ENCODE measurements at regions not wholly inside any gene's neighbourhood (a gene's known extent, or its start where the extent isn't known, plus 50 kb on each side); places are given as distances from the start of the nearest gene placed in this dataset.

DNA sequence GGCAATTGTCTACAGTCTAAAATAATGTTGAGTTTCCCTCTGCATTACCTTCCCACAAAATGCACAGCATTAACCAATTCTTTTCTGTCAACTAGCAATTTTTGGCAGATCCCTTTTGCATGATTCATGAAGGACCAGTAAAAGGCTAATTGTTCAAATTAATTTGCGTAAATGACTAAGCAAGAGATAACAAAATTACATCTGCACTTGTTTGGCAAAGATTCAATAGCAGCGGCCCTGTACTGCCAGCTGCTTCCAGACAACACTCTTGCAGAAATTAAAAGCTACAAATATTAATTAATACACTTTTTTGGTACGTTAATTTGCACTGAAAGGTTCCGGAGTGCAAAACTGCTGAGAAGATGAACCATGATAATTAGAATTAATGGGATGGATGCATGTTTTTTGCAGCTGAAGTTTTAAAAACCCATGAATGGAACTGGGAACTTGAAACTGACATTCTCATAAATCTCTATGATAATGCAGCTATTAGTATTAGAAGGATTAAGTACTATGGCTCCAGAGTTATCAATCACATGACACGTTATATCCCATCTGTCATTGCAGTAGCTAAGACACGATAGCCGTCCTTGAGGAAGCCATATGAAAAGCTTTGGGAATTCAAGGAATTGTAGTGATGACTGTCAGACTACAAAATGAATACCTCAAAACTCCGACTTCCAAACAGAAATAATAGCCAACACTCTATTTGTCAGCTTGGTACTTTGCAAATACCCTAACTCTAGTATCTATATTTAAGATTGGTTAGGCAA is 1268.3 kb upstream of the ACVR2A start:
- H3K4me1 Mint-ChIP-seq = peaks cover 23% of the 10 kb centered on the region
- no peak overlapping the region for H3K27ac Mint-ChIP-seq
- H3K9me3 Mint-ChIP-seq = no peaks in the 10 kb centered on the region
- no peak for DNase-seq (ENCODE audit: low spot score in 2 of 2, unreplicated experiment in 2 of 2)
- no peaks in the 10 kb centered on the region for H3K36me3 Mint-ChIP-seq
- no peaks in the 10 kb centered on the region for H3K27me3 Mint-ChIP-seq (ENCODE audit: low read depth)
- no peak overlapping the region for H3K4me3 Mint-ChIP-seq
- TF ChIP-seq, protein P1, sequence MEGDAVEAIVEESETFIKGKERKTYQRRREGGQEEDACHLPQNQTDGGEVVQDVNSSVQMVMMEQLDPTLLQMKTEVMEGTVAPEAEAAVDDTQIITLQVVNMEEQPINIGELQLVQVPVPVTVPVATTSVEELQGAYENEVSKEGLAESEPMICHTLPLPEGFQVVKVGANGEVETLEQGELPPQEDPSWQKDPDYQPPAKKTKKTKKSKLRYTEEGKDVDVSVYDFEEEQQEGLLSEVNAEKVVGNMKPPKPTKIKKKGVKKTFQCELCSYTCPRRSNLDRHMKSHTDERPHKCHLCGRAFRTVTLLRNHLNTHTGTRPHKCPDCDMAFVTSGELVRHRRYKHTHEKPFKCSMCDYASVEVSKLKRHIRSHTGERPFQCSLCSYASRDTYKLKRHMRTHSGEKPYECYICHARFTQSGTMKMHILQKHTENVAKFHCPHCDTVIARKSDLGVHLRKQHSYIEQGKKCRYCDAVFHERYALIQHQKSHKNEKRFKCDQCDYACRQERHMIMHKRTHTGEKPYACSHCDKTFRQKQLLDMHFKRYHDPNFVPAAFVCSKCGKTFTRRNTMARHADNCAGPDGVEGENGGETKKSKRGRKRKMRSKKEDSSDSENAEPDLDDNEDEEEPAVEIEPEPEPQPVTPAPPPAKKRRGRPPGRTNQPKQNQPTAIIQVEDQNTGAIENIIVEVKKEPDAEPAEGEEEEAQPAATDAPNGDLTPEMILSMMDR (IDR thresholded peaks at IDR 0.05; ENCODE audit: unreplicated experiment) = no peak

DNA sequence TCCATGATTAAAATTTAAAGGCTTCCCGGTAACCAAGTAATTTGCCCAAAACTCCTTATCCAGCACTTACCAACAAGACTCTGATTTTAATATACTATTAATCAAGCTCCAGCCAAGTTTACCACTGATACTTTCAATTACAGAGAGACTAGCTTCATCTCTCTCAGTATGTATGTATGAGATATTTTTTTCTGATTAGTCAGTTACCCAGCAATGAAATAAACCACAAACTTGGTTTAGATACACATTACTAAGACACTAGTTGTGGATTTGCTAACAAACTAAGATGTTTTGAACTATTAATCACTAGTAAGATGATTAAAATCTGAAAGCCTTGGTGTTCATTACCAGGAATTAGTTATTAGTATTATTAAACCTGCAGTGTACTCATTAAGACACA is 1272.2 kb upstream of the ACVR2A start:
- H3K4me3 Mint-ChIP-seq = no peak overlapping the region
- H3K27ac Mint-ChIP-seq = no peak overlapping the region
- H3K27me3 Mint-ChIP-seq (ENCODE audit: low read depth) = peaks cover 5% of the 10 kb centered on the region
- no peaks in the 10 kb centered on the region for H3K36me3 Mint-ChIP-seq
- H3K4me1 Mint-ChIP-seq = peaks cover 10% of the 10 kb centered on the region
- H3K9me3 Mint-ChIP-seq = no peaks in the 10 kb centered on the region
- no peak for DNase-seq (ENCODE audit: low spot score in 2 of 2, unreplicated experiment in 2 of 2)
- TF ChIP-seq, protein P1 (IDR thresholded peaks at IDR 0.05; ENCODE audit: unreplicated experiment) = no peak

DNA sequence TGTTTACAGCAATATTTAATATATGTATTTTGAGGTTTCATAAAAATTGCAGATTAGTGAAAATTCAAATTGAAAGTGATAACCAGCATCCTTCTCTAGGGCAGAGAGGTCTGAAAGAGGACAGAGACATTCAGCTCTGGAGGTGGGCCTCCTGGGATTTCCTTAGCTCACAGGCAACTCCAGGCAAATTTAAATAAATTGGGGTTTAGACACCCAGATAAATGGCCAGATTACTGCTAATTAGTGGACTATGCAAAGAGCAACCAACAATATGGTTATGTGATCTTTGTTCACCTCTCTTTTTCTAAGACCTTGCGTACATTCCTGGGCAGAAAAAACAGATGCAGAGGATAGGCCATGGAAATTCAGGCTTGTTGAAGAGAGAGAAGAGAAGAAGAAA is 1282.8 kb upstream of the ACVR2A start:
- Mint-ChIP-seq H3K9me3 (peaks cover 6% of the 10 kb centered on the region), H3K27me3 (ENCODE audit: low read depth) (no peaks in the 10 kb centered on the region), H3K36me3 (no peaks in the 10 kb centered on the region), H3K27ac (no peak overlapping the region), H3K4me1 (peaks cover 6% of the 10 kb centered on the region), H3K4me3 (no peak overlapping the region)
- DNase-seq (ENCODE audit: low spot score in 2 of 2, unreplicated experiment in 2 of 2) = no peak
- TF ChIP-seq, protein P1 (IDR thresholded peaks at IDR 0.05; ENCODE audit: unreplicated experiment) = no peak

DNA sequence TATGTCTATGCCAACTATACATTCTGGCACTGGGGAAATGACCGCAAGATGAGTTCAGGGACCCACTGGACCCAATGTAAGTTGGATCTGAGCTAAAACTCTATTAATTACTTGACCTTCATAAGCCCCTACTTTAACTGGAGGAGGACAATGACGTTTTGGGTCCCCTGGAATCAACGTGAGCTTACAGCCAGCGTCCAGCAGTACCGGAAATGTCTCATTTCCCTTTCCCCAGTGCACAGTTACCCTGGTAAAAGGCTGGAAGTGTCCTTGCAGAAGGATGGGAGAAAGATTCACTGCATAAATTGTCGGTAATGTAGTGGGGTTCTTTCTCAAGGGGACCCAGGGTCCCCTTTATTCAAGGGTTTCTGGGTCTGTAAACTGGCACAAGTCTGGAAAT is 1297.6 kb upstream of the ACVR2A start:
- Mint-ChIP-seq H3K9me3 (peaks cover 4% of the 10 kb centered on the region), H3K4me1 (no peaks in the 10 kb centered on the region), H3K4me3 (no peak overlapping the region), H3K27ac (no peak overlapping the region), H3K36me3 (no peaks in the 10 kb centered on the region), H3K27me3 (ENCODE audit: low read depth) (no peaks in the 10 kb centered on the region)
- no peak for DNase-seq (ENCODE audit: low spot score in 2 of 2, unreplicated experiment in 2 of 2)
- TF ChIP-seq, protein P1 (IDR thresholded peaks at IDR 0.05; ENCODE audit: unreplicated experiment) = no peak

DNA sequence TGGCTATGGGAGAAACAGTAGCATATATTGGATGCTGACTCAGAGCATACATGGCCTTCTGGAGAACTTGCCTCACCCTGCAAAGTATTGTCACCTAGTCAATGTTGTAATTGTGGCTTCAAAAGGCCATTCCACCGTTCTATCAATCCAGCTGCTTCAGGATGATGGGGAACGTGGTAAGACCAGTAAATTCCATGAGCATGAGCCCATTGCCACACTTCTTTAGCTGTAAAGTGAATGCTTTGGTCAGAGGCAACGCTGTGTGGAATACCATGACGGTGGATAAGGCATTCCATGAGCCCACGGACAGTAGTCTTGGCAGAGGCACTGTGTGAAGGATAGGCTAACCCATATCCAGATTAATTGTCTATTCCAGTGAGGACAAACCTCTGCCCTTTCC is 1300.1 kb upstream of the ACVR2A start:
- TF ChIP-seq, protein P1 (IDR thresholded peaks at IDR 0.05; ENCODE audit: unreplicated experiment) = no peak
- Mint-ChIP-seq H3K9me3 (peaks cover 4% of the 10 kb centered on the region), H3K27me3 (ENCODE audit: low read depth) (no peaks in the 10 kb centered on the region), H3K4me3 (no peak overlapping the region), H3K4me1 (peaks cover 11% of the 10 kb centered on the region), H3K36me3 (no peaks in the 10 kb centered on the region), H3K27ac (no peak overlapping the region)
- no peak for DNase-seq (ENCODE audit: low spot score in 2 of 2, unreplicated experiment in 2 of 2)

All from mesothelial cell of epicardium (in vitro differentiated cells).